A549 (cell line): ENCODE measurements at regions not wholly inside any gene's neighbourhood (a gene's known extent, or its start where the extent isn't known, plus 50 kb on each side); places are given as distances from the start of the nearest gene placed in this dataset.

ENCODE experiments used
- ATAC-seq, 2 experiments: fragments of 200-7000 bp in 1 of 2; fragments of >200 bp in 1 of 2; cut with Nextera tagmentation in 1 of 2; cut with Tn5 transposase in 1 of 2; 3 replicates each; pipeline versions ENCODE4 v1.8.0 to v1.9.1; 2018 to 2020; ENCODE audit warnings: mild to moderate bottlenecking in 1 of 2, moderate library complexity in 1 of 2
- CTCF ChIA-PET: fragments of 300-600 bp; sonication (Branson Sonifier 250); formaldehyde crosslinking; extraction: SDS; loops from one replicate; lab custom pipeline; 2021; ENCODE audit warnings: antibody characterized with exemption, inconsistent platforms; lab: Yijun Ruan, JAX
- POLR2A ChIA-PET: fragments of 350-600 bp; formaldehyde crosslinking; extraction: SDS; loops from one replicate; lab custom pipeline; 2021; ENCODE audit warnings: antibody characterized with exemption, inconsistent platforms; lab: Yijun Ruan, JAX
- DNase-seq, 2 experiments: peaks; one replicate each; pipeline versions ENCODE4 v3.0.0 to v3.0.0-alpha.2; 2011 to 2016; ENCODE audit warnings: low read depth in 1 of 2, low spot score in 1 of 2
- FAIRE-seq: peaks from 2 replicates; lab custom pipeline; 2011; peaks lifted over from hg19 to GRCh38; lab: Jason Lieb, UNC
- H3K27ac ChIP-seq, 2 experiments: fragments of >200 bp; sonication (Bioruptor Twin); formaldehyde crosslinking; 3 replicates each; pipeline ENCODE4 v1.5.1; 2016 to 2017
- H3K4me1 ChIP-seq: fragments of >200 bp; sonication (Bioruptor Twin); formaldehyde crosslinking; 3 replicates; pipeline ENCODE4 v1.6.1; 2016
- H3K4me2 ChIP-seq: fragments of >200 bp; sonication (Bioruptor Twin); formaldehyde crosslinking; 3 replicates; pipeline ENCODE4 v1.6.1; 2016
- H3K4me3 ChIP-seq: fragments of >200 bp; sonication (Bioruptor Twin); formaldehyde crosslinking; 3 replicates; pipeline ENCODE4 v1.5.1; 2016
- H3K9me3 ChIP-seq: fragments of >200 bp; sonication (Bioruptor Twin); formaldehyde crosslinking; 3 replicates; pipeline ENCODE4 v1.6.1; 2016
- CHD2 ChIP-seq: fragments of 150-350 bp; IDR thresholded peaks from 2 replicates; pipeline ENCODE4 v1.6.1; 2014; ENCODE audit warnings: low read length; ENCODE audit not compliant: partially characterized antibody
- EHF ChIP-seq: fragments of 250-450 bp; sonication (Bioruptor Pico); IDR thresholded peaks from 2 replicates; pipeline ENCODE4 v1.5.0; 2020; ENCODE audit warnings: mild to moderate bottlenecking
- EP300 ChIP-seq, 2 experiments: fragments of >200 bp; sonication (Bioruptor Twin); formaldehyde crosslinking; IDR thresholded peaks; 2 replicates in 1 of 2; 3 replicates in 1 of 2; pipeline ENCODE4 v1.6.1; 2016 to 2017
- FOSL2 ChIP-seq, 2 experiments: fragments of 450-650 bp in 1 of 2; fragments of >200 bp in 1 of 2; sonication (Bioruptor Twin) in 1 of 2; formaldehyde crosslinking; IDR thresholded peaks; 2 replicates each; pipeline versions ENCODE4 v1.5.0 to v1.6.1; 2016 to 2020; ENCODE audit warnings: mild to moderate bottlenecking in 1 of 2, moderate library complexity in 1 of 2
- GATA3 ChIP-seq: IDR thresholded peaks from 2 replicates; pipeline ENCODE4 v1.6.1; 2012; ENCODE audit warnings: borderline replicate concordance
- HOXB13 ChIP-seq: fragments of 250-450 bp; sonication (Bioruptor Pico); IDR thresholded peaks from 2 replicates; pipeline ENCODE4 v1.5.0; 2020; ENCODE audit warnings: low read depth, mild to moderate bottlenecking, moderate library complexity
- HOXB5 ChIP-seq: fragments of 250-450 bp; sonication (Bioruptor Pico); IDR thresholded peaks from 2 replicates; pipeline ENCODE4 v1.5.0; 2020; ENCODE audit warnings: mild to moderate bottlenecking, moderate library complexity
- JUN ChIP-seq, 2 experiments: fragments of >200 bp; sonication (Bioruptor Twin); formaldehyde crosslinking; IDR thresholded peaks; 2 replicates in 1 of 2; 3 replicates in 1 of 2; pipeline ENCODE4 v1.6.1; 2016 to 2017
- KDM1A ChIP-seq: fragments of 200-600 bp; sonication (generic); IDR thresholded peaks from 2 replicates; pipeline ENCODE4 v1.6.1; 2016; ENCODE audit warnings: low read depth, mild to moderate bottlenecking
- MAFK ChIP-seq: fragments of 450-650 bp; IDR thresholded peaks from 2 replicates; pipeline ENCODE4 v1.6.1; 2014; ENCODE audit not compliant: partially characterized antibody
- MYC ChIP-seq: IDR thresholded peaks from 2 replicates; pipeline ENCODE4 v1.6.1; 2012; ENCODE audit warnings: mild to moderate bottlenecking, inconsistent platforms, low read length, improper control_type of control experiment, borderline replicate concordance
- NFE2L2 ChIP-seq: fragments of 150-350 bp; conservative IDR thresholded peaks from 2 replicates; pipeline ENCODE4 v1.6.1; 2014; ENCODE audit warnings: low read length
- NPAS2 ChIP-seq: fragments of 250-450 bp; sonication (Bioruptor Pico); IDR thresholded peaks from 2 replicates; pipeline ENCODE4 v1.8.0; 2022; ENCODE audit warnings: mild to moderate bottlenecking, moderate library complexity, borderline replicate concordance
- NR3C1 ChIP-seq: fragments of >200 bp; sonication (Bioruptor Twin); formaldehyde crosslinking; IDR thresholded peaks from 3 replicates; pipeline ENCODE4 v1.6.1; 2017
- RCOR1 ChIP-seq: fragments of 150-350 bp; IDR thresholded peaks from 2 replicates; pipeline ENCODE4 v1.6.1; 2014; ENCODE audit warnings: antibody characterized with exemption, low read length, low read depth
- RFX5 ChIP-seq: fragments of 450-650 bp; IDR thresholded peaks from 2 replicates; pipeline ENCODE4 v1.7.1; 2014; ENCODE audit warnings: antibody characterized with exemption, mild to moderate bottlenecking, moderate library complexity
- SREBF2 ChIP-seq: fragments of 450-650 bp; IDR thresholded peaks from 2 replicates; pipeline ENCODE4 v1.6.1; 2014; ENCODE audit warnings: mild to moderate bottlenecking, moderate library complexity
- TP53 ChIP-seq: fragments of 250-450 bp; sonication (Bioruptor Pico); IDR thresholded peaks from 2 replicates; pipeline ENCODE4 v1.5.0; 2021; ENCODE audit warnings: mild to moderate bottlenecking, moderate library complexity
- ZC3H11A ChIP-seq: fragments of 450-650 bp; IDR thresholded peaks from 2 replicates; pipeline ENCODE4 v1.6.1; 2014; ENCODE audit warnings: antibody characterized with exemption, mild to moderate bottlenecking
- ZFP36 ChIP-seq: fragments of 450-650 bp; IDR thresholded peaks from 2 replicates; pipeline ENCODE4 v1.6.1; 2014; ENCODE audit warnings: borderline replicate concordance; ENCODE audit not compliant: partially characterized antibody
- ZNF302 ChIP-seq: fragments of 250-450 bp; sonication (Bioruptor Pico); IDR thresholded peaks from 2 replicates; pipeline ENCODE4 v1.9.0; 2021; ENCODE audit warnings: inconsistent platforms, mild to moderate bottlenecking, moderate library complexity
- WGBS: methylation state at CpG from one replicate; pipeline ENCODE4 v1.1.6; 2017; ENCODE audit errors: missing lambda C conversion rate; 5-methylcytosine and 5-hydroxymethylcytosine counted together
- TF ChIP-seq, protein P1 (sequence below): fragments of 250-450 bp; sonication (Bioruptor Pico); IDR thresholded peaks from 2 replicates; pipeline ENCODE4 v1.5.0; 2021; ENCODE audit warnings: mild to moderate bottlenecking, moderate library complexity, borderline replicate concordance
- TF ChIP-seq, protein P2 (sequence below): fragments of >200 bp; sonication (Bioruptor Twin); formaldehyde crosslinking; IDR thresholded peaks from 2 replicates; pipeline ENCODE4 v1.6.1; 2016
- TF ChIP-seq, protein P3 (sequence below): fragments of 250-450 bp; sonication (Bioruptor Pico); IDR thresholded peaks from 2 replicates; pipeline ENCODE4 v1.5.0; 2020; ENCODE audit warnings: low read depth, mild to moderate bottlenecking, moderate library complexity
- TF ChIP-seq, protein P4 (sequence below): IDR thresholded peaks from 2 replicates; pipeline ENCODE4 v1.6.1; 2012; ENCODE audit warnings: low read depth, borderline replicate concordance

DNA sequence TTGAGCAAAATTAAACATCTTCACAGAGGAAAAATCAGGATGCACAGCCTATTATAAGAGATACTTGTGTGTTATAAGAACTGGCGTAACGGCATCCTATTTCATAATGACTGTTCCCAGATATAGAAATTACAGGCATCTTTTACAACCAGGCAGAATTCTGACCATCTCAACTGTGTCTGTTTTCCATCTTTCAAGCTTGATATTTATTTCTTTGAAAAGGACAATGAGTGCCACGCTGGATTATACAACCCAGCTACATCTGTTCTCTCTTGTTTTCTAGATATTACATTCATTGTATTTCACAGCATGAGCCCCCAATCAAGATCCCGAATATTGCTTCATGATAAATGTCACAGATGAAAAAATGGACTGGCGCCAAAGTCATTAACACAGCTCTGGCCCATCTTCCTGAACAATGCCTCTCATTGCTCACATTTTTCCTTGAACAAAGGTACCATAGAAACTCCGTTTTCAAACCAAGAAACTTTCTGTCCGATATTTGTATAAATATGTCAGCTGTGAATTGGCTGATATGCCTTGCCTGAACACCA is 420.6 kb downstream of the TBL1XR1 start (continued):
- TF ChIP-seq KDM1A (no peak), FOSL2 (IDR thresholded peaks at IDR 0.05) (no peak), FOSL2 (CRISPR knock-in tag; IDR thresholded peaks at IDR 0.05) (no peak), NR3C1 (no peak)

DNA sequence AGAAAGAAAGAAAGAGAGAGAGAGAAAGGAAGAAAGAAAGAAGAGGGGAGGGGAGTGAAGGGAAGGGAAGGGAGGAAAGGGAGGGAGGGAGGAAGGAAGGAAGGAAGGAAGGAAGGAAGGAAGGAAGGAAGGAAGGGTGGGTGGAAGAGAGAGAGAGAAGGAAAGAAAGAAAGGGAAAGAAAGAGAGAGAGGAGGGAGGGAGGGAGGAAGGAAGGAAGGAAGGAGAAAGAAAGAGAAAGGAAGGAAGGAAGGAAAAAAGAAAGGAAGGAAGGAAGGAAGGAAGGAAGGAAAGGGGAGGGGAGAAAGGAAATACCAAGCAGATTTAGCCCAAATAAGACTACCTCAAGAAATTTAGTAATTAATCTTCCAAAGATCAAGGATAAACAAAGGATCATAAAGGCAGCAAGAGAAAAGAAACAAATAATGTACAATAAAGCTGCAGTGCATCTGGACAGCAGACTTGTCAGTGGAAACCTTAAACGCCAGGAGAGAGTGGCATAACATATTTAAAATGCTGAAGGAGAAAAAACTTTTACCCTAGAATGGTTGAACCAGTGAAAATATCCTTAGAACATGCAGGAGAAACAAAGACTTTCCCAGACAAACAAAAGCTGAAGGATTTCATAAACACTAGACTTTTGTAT is 427.6 kb downstream of the TBL1XR1 start:
- Histone ChIP-seq H3K4me3 (no peak overlapping the region), H3K4me2 (no peak overlapping the region), H3K27ac (no peak overlapping the region), H3K4me1 (no peaks in the 10 kb centered on the region), H3K9me3 (no peaks in the 10 kb centered on the region)
- TF ChIP-seq, protein P1, sequence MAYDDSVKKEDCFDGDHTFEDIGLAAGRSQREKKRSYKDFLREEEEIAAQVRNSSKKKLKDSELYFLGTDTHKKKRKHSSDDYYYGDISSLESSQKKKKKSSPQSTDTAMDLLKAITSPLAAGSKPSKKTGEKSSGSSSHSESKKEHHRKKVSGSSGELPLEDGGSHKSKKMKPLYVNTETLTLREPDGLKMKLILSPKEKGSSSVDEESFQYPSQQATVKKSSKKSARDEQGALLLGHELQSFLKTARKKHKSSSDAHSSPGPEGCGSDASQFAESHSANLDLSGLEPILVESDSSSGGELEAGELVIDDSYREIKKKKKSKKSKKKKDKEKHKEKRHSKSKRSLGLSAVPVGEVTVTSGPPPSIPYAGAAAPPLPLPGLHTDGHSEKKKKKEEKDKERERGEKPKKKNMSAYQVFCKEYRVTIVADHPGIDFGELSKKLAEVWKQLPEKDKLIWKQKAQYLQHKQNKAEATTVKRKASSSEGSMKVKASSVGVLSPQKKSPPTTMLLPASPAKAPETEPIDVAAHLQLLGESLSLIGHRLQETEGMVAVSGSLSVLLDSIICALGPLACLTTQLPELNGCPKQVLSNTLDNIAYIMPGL (CRISPR knock-in tag) = no peak
- TF ChIP-seq HOXB5 (no peak), ZC3H11A (no peak), SREBF2 (no peak), HOXB13 (CRISPR knock-in tag) (no peak), MAFK (no peak), RCOR1 (no peak), CHD2 (no peak), ZFP36 (no peak), JUN (IDR thresholded peaks at IDR 0.05) (no peak), NR3C1 (no peak), GATA3 (no peak), MYC (no peak), TP53 (no peak), EHF (CRISPR knock-in tag) (no peak), ZNF302 (CRISPR knock-in tag) (no peak)
- TF ChIP-seq, protein P2, sequence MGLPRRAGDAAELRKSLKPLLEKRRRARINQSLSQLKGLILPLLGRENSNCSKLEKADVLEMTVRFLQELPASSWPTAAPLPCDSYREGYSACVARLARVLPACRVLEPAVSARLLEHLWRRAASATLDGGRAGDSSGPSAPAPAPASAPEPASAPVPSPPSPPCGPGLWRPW = no peak
- TF ChIP-seq, protein P3, sequence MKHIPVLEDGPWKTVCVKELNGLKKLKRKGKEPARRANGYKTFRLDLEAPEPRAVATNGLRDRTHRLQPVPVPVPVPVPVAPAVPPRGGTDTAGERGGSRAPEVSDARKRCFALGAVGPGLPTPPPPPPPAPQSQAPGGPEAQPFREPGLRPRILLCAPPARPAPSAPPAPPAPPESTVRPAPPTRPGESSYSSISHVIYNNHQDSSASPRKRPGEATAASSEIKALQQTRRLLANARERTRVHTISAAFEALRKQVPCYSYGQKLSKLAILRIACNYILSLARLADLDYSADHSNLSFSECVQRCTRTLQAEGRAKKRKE (CRISPR knock-in tag) = no peak
- TF ChIP-seq, protein P4, sequence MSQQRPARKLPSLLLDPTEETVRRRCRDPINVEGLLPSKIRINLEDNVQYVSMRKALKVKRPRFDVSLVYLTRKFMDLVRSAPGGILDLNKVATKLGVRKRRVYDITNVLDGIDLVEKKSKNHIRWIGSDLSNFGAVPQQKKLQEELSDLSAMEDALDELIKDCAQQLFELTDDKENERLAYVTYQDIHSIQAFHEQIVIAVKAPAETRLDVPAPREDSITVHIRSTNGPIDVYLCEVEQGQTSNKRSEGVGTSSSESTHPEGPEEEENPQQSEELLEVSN = no peak
- CTCF ChIA-PET = no interaction called here
- ATAC-seq (no peak), DNase-seq (no peak), FAIRE-seq (no peak)
- POLR2A ChIA-PET = no interaction called here
- WGBS = 14% methylated on average over 1 of the region's 1 CpG

DNA sequence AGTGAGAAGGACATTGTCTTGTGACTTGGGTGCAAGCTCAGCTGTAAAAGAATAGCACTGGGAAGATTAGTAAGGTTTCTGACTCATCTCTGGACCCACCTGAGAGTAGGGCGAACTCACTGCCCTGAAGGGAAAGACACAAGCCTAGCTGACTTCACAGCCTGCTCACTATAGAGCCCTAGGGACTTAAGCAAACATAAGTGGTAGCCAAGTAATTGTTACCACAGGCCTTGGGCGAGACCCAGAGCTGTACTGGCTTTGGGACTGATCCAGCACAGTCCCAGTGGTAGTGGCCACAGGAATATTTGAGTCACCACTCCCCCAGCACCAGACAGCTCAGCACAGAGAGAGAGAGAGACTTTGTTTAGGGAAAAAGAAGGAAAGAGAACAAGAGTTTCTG is 429.9 kb downstream of the TBL1XR1 start:
- peak; percentile 64 to 76 for ATAC-seq
- FAIRE-seq = no peak
- H3K4me1 ChIP-seq = no peaks in the 10 kb centered on the region
- no peak for TF ChIP-seq EP300 (IDR thresholded peaks at IDR 0.05)
- TF ChIP-seq NFE2L2 = no peak
- no peak for TF ChIP-seq RCOR1
- no peak for TF ChIP-seq NPAS2 (CRISPR knock-in tag)
- no peak for TF ChIP-seq RFX5
- TF ChIP-seq, protein P3 (CRISPR knock-in tag) = no peak
- CTCF ChIA-PET = no interaction called here
- H3K27ac ChIP-seq = peak overlapping the region in 1 of 2 experiments; percentile 50; a peak in 1 of 6 replicates
- WGBS = 6% methylated on average over 2 of the region's 2 CpGs
- peak in 1 of 2 experiments; percentile 53 for DNase-seq
- POLR2A ChIA-PET = no interaction called here
- H3K9me3 ChIP-seq = no peaks in the 10 kb centered on the region
- no peak overlapping the region; the same call in 2 of the 3 replicates for H3K4me2 ChIP-seq
- H3K4me3 ChIP-seq = no peak overlapping the region
